H1 (cell line): ENCODE measurements at regions not wholly inside any gene's neighbourhood (a gene's known extent, or its start where the extent isn't known, plus 50 kb on each side); places are given as distances from the start of the nearest gene placed in this dataset.

Source experiments
- CTCF ChIP-seq, 3 experiments: IDR thresholded peaks; 1 replicate in 2 of 3; 2 replicates in 1 of 3; pipeline versions ENCODE4 v1.5.1 to v1.6.1; 2011; ENCODE audit warnings: low read length in 3 of 3, mild to moderate bottlenecking in 3 of 3, inconsistent platforms in 2 of 3, low read depth in 1 of 3, moderate library complexity in 1 of 3; ENCODE audit not compliant: insufficient read depth in 1 of 3; ENCODE audit errors: control extremely low read depth in 1 of 3
- EGR1 ChIP-seq: IDR thresholded peaks from 2 replicates; pipeline ENCODE4 v1.6.1; 2011; ENCODE audit warnings: low read depth, low read length, borderline replicate concordance

- no peak for TF ChIP-seq CTCF (IDR thresholded peaks at IDR 0.05; ENCODE audit: control extremely low read depth in 1 of 3, insufficient read depth in 1 of 3, low read depth in 1 of 3, low read length in 3 of 3)
- no peak for TF ChIP-seq EGR1
These were observed 305.7 kb upstream of the TNC start for GRCh38 chr9:115423646-115424045.
